ENCODE measurements at regions not wholly inside any gene's neighbourhood (a gene's known extent, or its start where the extent isn't known, plus 50 kb on each side); places are given as distances from the start of the nearest gene placed in this dataset.

DNA sequence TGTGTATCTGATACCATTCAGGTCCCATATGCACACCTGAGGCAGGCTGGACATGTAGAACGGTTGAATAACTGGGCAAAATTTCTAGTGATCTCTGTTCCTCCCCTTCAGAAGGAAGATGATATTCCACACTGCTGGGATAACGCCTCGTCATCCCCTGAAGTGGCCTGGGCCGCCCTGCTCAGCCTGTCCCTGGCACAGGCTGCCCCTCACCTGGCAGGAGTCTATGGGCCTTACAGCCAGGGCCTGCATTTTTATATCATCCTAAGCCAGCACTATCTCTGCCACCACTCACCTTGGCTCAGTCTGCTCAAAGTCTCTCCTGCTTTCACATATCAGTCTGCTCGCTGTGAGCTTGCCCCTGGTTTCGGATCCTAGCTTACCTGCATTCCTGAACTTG is 209.2 kb downstream of the CSNK2A3 start:
- no peak overlapping the region for H3K4me3 ChIP-seq (ENCODE audit: low read depth, low read length)
- TF ChIP-seq, protein P1, sequence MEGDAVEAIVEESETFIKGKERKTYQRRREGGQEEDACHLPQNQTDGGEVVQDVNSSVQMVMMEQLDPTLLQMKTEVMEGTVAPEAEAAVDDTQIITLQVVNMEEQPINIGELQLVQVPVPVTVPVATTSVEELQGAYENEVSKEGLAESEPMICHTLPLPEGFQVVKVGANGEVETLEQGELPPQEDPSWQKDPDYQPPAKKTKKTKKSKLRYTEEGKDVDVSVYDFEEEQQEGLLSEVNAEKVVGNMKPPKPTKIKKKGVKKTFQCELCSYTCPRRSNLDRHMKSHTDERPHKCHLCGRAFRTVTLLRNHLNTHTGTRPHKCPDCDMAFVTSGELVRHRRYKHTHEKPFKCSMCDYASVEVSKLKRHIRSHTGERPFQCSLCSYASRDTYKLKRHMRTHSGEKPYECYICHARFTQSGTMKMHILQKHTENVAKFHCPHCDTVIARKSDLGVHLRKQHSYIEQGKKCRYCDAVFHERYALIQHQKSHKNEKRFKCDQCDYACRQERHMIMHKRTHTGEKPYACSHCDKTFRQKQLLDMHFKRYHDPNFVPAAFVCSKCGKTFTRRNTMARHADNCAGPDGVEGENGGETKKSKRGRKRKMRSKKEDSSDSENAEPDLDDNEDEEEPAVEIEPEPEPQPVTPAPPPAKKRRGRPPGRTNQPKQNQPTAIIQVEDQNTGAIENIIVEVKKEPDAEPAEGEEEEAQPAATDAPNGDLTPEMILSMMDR (IDR thresholded peaks at IDR 0.05; ENCODE audit: borderline replicate concordance, insufficient read depth, low read depth, low read length) = no peak

DNA sequence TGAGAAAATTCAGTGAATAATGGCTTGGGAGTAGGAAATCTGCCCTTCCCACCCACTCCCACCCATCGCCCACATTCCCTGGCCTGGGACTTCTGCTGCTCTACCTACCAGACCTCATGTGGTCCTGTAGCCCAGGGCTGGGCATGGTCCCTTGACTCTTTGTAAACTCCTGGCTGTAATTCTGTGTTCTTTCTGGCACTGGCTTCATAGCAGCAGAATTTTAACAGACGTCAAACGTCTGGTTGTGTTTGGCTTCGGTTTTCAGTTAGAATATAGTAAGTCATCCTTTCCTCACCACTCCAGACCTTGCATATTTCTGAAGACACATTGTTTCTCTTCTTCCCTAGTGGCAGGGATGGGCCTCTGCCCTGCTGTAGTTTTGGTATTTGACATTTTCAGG is 210.6 kb downstream of the CSNK2A3 start:
- no peak overlapping the region for H3K4me3 ChIP-seq (ENCODE audit: low read depth, low read length)
- TF ChIP-seq, protein P1 (IDR thresholded peaks at IDR 0.05; ENCODE audit: borderline replicate concordance, insufficient read depth, low read depth, low read length) = no peak

DNA sequence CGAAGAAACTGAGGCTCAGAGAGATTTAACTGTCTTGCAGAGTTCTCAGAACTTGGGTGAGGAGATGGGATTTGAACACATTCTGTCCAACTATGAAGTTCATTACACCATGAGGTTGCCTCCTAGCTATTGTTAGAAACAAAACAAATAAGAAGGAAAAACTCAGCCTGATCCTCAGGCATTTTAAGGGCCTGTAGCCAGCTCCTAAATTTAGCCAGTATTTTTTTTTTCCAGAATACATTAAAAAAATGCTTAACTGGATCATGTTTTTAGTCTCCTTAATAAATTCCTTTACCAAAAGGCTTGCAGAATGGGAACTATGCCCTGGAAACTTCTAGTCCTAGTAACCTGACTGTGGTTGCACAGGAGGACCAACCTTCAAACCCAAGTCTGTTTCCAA is 212.0 kb downstream of the CSNK2A3 start:
- H3K4me3 ChIP-seq (ENCODE audit: low read depth, low read length) = no peak overlapping the region
- TF ChIP-seq, protein P1 (IDR thresholded peaks at IDR 0.05; ENCODE audit: borderline replicate concordance, insufficient read depth, low read depth, low read length) = no peak

DNA sequence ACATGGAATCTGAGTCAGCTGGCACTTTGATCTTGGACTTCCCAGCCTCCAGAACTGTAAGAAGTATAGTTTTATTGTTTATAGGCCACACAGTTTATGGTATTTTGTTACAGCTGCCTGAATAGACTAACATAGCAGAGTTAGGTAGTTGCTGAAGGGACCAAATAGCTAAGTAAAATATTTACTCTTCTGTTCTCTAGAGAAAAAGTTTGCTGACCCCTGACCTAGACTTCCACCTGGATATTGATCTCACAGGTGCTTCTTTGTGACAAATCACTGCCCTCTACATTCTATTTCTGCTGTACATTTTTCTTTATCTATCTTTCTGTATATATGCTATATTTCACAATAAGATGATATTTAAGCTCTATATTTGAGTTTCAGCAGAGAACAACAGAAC is 212.5 kb downstream of the CSNK2A3 start:
- TF ChIP-seq, protein P1 (IDR thresholded peaks at IDR 0.05; ENCODE audit: borderline replicate concordance, insufficient read depth, low read depth, low read length) = no peak
- no peak overlapping the region for H3K4me3 ChIP-seq (ENCODE audit: low read depth, low read length)

DNA sequence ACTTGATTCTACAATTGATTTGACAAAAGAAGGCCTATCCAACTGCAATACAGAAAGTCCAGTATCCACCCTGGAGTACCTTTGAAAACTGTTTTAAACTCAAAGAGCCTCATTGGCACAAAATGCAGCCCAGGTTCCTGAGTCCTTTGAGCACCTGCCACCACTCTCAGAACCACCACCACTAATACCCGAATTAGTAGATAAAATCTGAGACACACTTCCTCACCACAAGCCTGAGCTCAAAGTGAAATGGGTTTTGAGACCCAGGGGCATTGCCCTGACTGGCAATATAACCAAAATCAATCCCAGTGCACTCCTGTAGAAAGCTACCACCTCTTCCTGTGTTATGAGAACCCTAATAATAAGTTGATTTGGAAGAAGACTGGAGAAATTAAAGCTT is 215.7 kb downstream of the CSNK2A3 start:
- H3K4me3 ChIP-seq (ENCODE audit: low read depth, low read length) = no peak overlapping the region
- TF ChIP-seq, protein P1 (IDR thresholded peaks at IDR 0.05; ENCODE audit: borderline replicate concordance, insufficient read depth, low read depth, low read length) = no peak

DNA sequence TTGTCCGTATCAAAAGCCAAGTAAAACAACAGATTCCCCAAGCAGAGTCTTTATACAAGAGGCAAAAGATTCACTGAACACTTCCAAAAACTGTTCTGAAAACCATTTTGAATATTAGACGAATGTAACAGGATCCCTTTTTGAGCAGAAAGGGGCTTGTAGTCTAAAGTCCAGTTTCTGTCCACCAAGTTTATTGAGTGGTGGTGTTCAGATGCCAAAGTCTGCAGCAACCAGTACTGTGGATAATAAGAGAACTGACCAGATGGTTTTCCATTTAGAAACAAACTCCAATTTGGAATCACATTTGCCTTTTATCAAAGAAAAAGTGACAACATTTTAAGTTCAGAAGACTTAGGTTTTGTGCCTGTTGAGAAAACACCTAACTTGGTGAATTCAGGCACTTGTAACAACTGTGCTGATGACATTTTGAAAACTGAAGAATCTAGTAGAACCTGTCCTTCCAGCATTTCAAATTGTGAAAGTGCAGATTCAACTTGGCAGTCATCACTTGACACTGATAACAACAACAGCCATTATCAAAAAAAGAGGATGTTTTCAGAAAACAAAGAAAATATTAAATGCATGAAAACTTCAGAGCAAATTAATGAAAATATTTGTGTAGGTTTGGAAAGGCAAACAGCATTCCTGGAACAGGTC is 217.1 kb downstream of the CSNK2A3 start:
- TF ChIP-seq, protein P1 (IDR thresholded peaks at IDR 0.05; ENCODE audit: borderline replicate concordance, insufficient read depth, low read depth, low read length) = no peak
- H3K4me3 ChIP-seq (ENCODE audit: low read depth, low read length) = no peak overlapping the region

DNA sequence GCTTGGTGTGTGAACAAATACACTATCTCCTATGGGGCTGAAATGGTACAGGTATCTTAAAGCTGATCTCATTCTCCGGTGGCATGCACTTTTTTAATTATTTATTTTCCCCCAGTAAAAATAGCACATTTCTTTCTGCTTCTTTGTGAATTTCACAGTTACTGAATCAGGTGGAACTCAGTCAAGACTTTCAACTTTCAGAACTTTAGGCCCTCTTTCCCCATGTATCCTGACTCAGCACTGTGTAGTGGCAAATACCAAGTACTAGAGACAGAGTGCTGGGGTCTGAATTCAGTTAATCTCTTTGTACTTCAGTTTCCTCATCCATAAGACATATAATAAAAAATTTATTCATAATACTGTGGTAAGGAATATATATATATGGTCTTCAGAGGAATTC is 223.9 kb downstream of the CSNK2A3 start:
- TF ChIP-seq, protein P1 (IDR thresholded peaks at IDR 0.05; ENCODE audit: borderline replicate concordance, insufficient read depth, low read depth, low read length) = no peak
- no peak overlapping the region for H3K4me3 ChIP-seq (ENCODE audit: low read depth, low read length)

Data from GM12875 (cell line).